ENCODE measurements at regions not wholly inside any gene's neighbourhood (a gene's known extent, or its start where the extent isn't known, plus 50 kb on each side); places are given as distances from the start of the nearest gene placed in this dataset.

DNA sequence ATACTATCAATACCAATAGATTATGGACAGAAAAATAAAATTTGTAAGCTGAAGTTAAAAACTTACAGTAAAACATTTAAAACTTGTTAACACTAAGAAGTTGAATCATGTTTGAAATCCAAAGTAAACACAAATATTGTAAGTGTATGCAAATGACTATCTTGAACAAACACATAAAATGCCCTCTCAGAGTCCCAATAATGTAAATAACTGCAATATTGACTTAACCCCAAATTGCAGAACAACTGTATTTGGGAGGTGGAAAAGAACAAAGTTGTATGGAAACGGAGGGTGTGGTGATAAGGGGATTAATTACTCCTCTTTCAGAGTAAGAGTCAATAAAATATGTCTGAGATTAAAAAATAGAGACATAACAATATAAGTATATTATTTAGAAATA is 140.0 kb upstream of the NOL4 start:
- WGBS, 3 donors, result 66 to 77% (median 74%) methylated on average over 1 of the region's 1 CpG
- Histone ChIP-seq H3K36me3 (ENCODE audit: insufficient read depth in 1 of 2, low read depth in 1 of 2) (no peaks in the 10 kb centered on the region), H3K4me1 (no peaks in the 10 kb centered on the region), H3K27ac (no peak overlapping the region), H3K27me3 (ENCODE audit: insufficient read depth in 3 of 3, low read length in 2 of 3) (no peaks in the 10 kb centered on the region), H3K4me3 (no peak overlapping the region), H3K9me3 (no peaks in the 10 kb centered on the region)
- DNase-seq (no peak), ATAC-seq (no peak)
- TF ChIP-seq, protein P1, sequence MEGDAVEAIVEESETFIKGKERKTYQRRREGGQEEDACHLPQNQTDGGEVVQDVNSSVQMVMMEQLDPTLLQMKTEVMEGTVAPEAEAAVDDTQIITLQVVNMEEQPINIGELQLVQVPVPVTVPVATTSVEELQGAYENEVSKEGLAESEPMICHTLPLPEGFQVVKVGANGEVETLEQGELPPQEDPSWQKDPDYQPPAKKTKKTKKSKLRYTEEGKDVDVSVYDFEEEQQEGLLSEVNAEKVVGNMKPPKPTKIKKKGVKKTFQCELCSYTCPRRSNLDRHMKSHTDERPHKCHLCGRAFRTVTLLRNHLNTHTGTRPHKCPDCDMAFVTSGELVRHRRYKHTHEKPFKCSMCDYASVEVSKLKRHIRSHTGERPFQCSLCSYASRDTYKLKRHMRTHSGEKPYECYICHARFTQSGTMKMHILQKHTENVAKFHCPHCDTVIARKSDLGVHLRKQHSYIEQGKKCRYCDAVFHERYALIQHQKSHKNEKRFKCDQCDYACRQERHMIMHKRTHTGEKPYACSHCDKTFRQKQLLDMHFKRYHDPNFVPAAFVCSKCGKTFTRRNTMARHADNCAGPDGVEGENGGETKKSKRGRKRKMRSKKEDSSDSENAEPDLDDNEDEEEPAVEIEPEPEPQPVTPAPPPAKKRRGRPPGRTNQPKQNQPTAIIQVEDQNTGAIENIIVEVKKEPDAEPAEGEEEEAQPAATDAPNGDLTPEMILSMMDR (IDR thresholded peaks at IDR 0.05), result no peak
- intact Hi-C loops (cut with DNase I), result no loop called here

GRCh38 chr18:34370704-34371395 is 146.1 kb upstream of the NOL4 start:
- intact Hi-C loops (cut with DNase I), result loop anchor here in 1 of 2 donors (10.0 kb wide), 1 partner anchor 64 kb away; no protein-coding TSS in a partner anchor
- DNase-seq, result no peak

DNA sequence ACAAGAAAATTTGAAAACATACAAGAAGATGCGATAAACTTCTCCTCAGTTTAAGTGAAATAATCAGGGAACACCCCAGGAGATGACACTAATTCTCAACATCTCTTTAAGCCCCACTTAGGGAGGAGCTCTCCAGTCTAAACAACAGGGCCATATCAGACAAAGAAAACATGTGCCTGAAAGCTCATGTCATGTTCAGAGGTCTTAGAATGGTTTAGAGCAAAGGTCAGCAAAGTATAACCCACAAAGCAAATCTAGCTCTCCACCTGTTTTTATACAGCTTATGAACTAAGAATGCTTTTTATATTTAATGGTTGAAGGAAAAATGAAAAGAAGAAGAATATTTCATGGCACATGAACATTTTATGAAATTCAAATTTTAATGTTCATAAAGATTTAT is 155.6 kb upstream of the NOL4 start:
- ATAC-seq (no peak), DNase-seq (no peak)
- WGBS, 3 donors, result 93 to 97% (median 96%) methylated on average over 1 of the region's 1 CpG
- intact Hi-C loops (cut with DNase I), result no loop called here
- H3K27ac ChIP-seq, result no peak overlapping the region
- H3K4me3 ChIP-seq, result no peak overlapping the region
- H3K27me3 ChIP-seq (ENCODE audit: insufficient read depth in 3 of 3, low read length in 2 of 3), result no peaks in the 10 kb centered on the region
- no peaks in the 10 kb centered on the region for H3K36me3 ChIP-seq (ENCODE audit: insufficient read depth in 1 of 2, low read depth in 1 of 2)
- TF ChIP-seq, protein P1 (IDR thresholded peaks at IDR 0.05), result no peak
- H3K4me1 ChIP-seq, result no peaks in the 10 kb centered on the region
- no peaks in the 10 kb centered on the region for H3K9me3 ChIP-seq

More at GRCh38 chr18:34370704-34371395, 146.1 kb upstream of the NOL4 start:
- TF ChIP-seq, protein P1 (IDR thresholded peaks at IDR 0.05), result no peak
- Histone ChIP-seq H3K4me3 (no peak overlapping the region), H3K27me3 (ENCODE audit: insufficient read depth in 3 of 3, low read length in 2 of 3) (no peaks in the 10 kb centered on the region), H3K27ac (no peak overlapping the region), H3K4me1 (no peaks in the 10 kb centered on the region), H3K9me3 (no peaks in the 10 kb centered on the region), H3K36me3 (ENCODE audit: insufficient read depth in 1 of 2, low read depth in 1 of 2) (no peaks in the 10 kb centered on the region)
- no peak for ATAC-seq
- 75 to 85% (median 76%) methylated on average over 3 of the region's 3 CpGs for WGBS, 3 donors

GRCh38 chr18:34385311-34385710 is 160.6 kb upstream of the NOL4 start:
- TF ChIP-seq, protein P1 (IDR thresholded peaks at IDR 0.05), result no peak
- Histone ChIP-seq H3K36me3 (ENCODE audit: insufficient read depth in 1 of 2, low read depth in 1 of 2) (no peaks in the 10 kb centered on the region), H3K4me3 (no peak overlapping the region), H3K27me3 (ENCODE audit: insufficient read depth in 3 of 3, low read length in 2 of 3) (no peaks in the 10 kb centered on the region), H3K4me1 (no peaks in the 10 kb centered on the region), H3K9me3 (peaks cover 3% of the 10 kb centered on the region), H3K27ac (no peak overlapping the region)
- intact Hi-C loops (cut with DNase I), result no loop called here
- ATAC-seq (no peak), DNase-seq (no peak)

GRCh38 chr18:34386803-34387202 is 162.1 kb upstream of the NOL4 start:
- DNase-seq (no peak), ATAC-seq (no peak)
- WGBS, 3 donors, result 89 to 93% (median 90%) methylated on average over 6 of the region's 6 CpGs
- Histone ChIP-seq H3K36me3 (ENCODE audit: insufficient read depth in 1 of 2, low read depth in 1 of 2) (no peaks in the 10 kb centered on the region), H3K27me3 (ENCODE audit: insufficient read depth in 3 of 3, low read length in 2 of 3) (no peaks in the 10 kb centered on the region), H3K4me3 (no peak overlapping the region), H3K4me1 (no peaks in the 10 kb centered on the region), H3K27ac (no peak overlapping the region), H3K9me3 (peaks cover 3% of the 10 kb centered on the region)
- TF ChIP-seq, protein P1 (IDR thresholded peaks at IDR 0.05), result no peak
- intact Hi-C loops (cut with DNase I), result no loop called here

Measured in psoas muscle (tissue), 7 donors.